WTC11 (cell line): ENCODE measurements at regions not wholly inside any gene's neighbourhood (a gene's known extent, or its start where the extent isn't known, plus 50 kb on each side); places are given as distances from the start of the nearest gene placed in this dataset.

ENCODE experiments used
- ATAC-seq: fragments of 200-7000 bp; cut with Tn5 transposase; 2 replicates; pipeline ENCODE4 v1.10.0; 2021; ENCODE audit warnings: mild to moderate bottlenecking, moderate library complexity
- CTCF ChIA-PET: fragments of 300-600 bp; sonication (Branson Sonifier 250); formaldehyde crosslinking; loops from one replicate; lab custom pipeline; 2021; ENCODE audit warnings: antibody characterized with exemption; lab: Charles Lee
- POLR2A ChIA-PET: fragments of 350-600 bp; sonication (Branson Sonifier 250); formaldehyde crosslinking; loops from one replicate; lab custom pipeline; 2021; ENCODE audit warnings: antibody characterized with exemption; lab: Charles Lee
- DNase-seq: peaks from one replicate; pipeline ENCODE4 v3.0.0; 2021; ENCODE audit warnings: low spot score
- H3K27ac Mint-ChIP-seq: 2 replicates; pipeline ENCODE4 v1.8.0; 2021; ENCODE audit warnings: mixed read lengths
- H3K27me3 Mint-ChIP-seq: 2 replicates; pipeline ENCODE4 v1.8.0; 2021; ENCODE audit warnings: low read depth, mild to moderate bottlenecking, moderate library complexity, mixed read lengths
- H3K36me3 Mint-ChIP-seq: 2 replicates; pipeline ENCODE4 v1.8.0; 2021; ENCODE audit warnings: mixed read lengths
- H3K4me1 Mint-ChIP-seq: 2 replicates; pipeline ENCODE4 v1.8.0; 2022; ENCODE audit warnings: mixed read lengths
- H3K4me3 Mint-ChIP-seq: 2 replicates; pipeline ENCODE4 v1.8.0; 2021; ENCODE audit warnings: mild to moderate bottlenecking, moderate library complexity, mixed read lengths
- H3K9me3 Mint-ChIP-seq: 2 replicates; pipeline ENCODE4 v1.8.0; 2021; ENCODE audit warnings: mixed read lengths
- AFF4 ChIP-seq: sonication (generic); formaldehyde crosslinking; IDR thresholded peaks from 2 replicates; pipeline ENCODE4 v1.8.1; 2023; ENCODE audit warnings: mild to moderate bottlenecking, missing genetic modification reagents, borderline replicate concordance
- ATF1 ChIP-seq: sonication (generic); formaldehyde crosslinking; IDR thresholded peaks from 2 replicates; pipeline ENCODE4 v1.8.1; 2023; ENCODE audit warnings: mild to moderate bottlenecking, moderate library complexity, missing genetic modification reagents
- CREB1 ChIP-seq: sonication (generic); formaldehyde crosslinking; IDR thresholded peaks from 2 replicates; pipeline ENCODE4 v1.8.0; 2023; ENCODE audit warnings: mild to moderate bottlenecking, missing genetic modification reagents
- E2F4 ChIP-seq: sonication (generic); formaldehyde crosslinking; IDR thresholded peaks from 2 replicates; pipeline ENCODE4 v1.8.1; 2022; ENCODE audit warnings: low read depth, mild to moderate bottlenecking, moderate library complexity, missing genetic modification reagents, borderline replicate concordance
- ESRRA ChIP-seq: sonication (generic); formaldehyde crosslinking; IDR thresholded peaks from 2 replicates; pipeline ENCODE4 v1.8.1; 2022; ENCODE audit warnings: mild to moderate bottlenecking, missing genetic modification reagents, borderline replicate concordance
- HMGXB4 ChIP-seq: sonication (generic); formaldehyde crosslinking; IDR thresholded peaks from 2 replicates; pipeline ENCODE4 v1.8.1; 2023; ENCODE audit warnings: mild to moderate bottlenecking, moderate library complexity, missing genetic modification reagents
- KAT7 ChIP-seq: sonication (generic); formaldehyde crosslinking; IDR thresholded peaks from 2 replicates; pipeline ENCODE4 v1.8.1; 2023; ENCODE audit warnings: missing genetic modification reagents, mild to moderate bottlenecking, borderline replicate concordance
- MLX ChIP-seq: sonication (generic); formaldehyde crosslinking; IDR thresholded peaks from 2 replicates; pipeline ENCODE4 v1.8.1; 2023; ENCODE audit warnings: mild to moderate bottlenecking, missing genetic modification reagents, moderate library complexity
- NFATC4 ChIP-seq: fragments of 250-450 bp; sonication (Bioruptor Pico); IDR thresholded peaks from 2 replicates; pipeline ENCODE4 v1.9.0; 2021; ENCODE audit warnings: mild to moderate bottlenecking
- NR1H2 ChIP-seq: sonication (generic); formaldehyde crosslinking; IDR thresholded peaks from 2 replicates; pipeline ENCODE4 v1.9.0; 2021; ENCODE audit warnings: mild to moderate bottlenecking, moderate library complexity, missing genetic modification reagents
- PRRX2 ChIP-seq: fragments of 250-450 bp; sonication (Bioruptor Pico); IDR thresholded peaks from 2 replicates; pipeline ENCODE4 v1.8.0; 2021; ENCODE audit warnings: mild to moderate bottlenecking
- SP1 ChIP-seq: sonication (generic); formaldehyde crosslinking; conservative IDR thresholded peaks from 2 replicates; pipeline ENCODE4 v1.8.1; 2022; ENCODE audit warnings: missing genetic modification reagents
- TCF7 ChIP-seq: sonication (generic); formaldehyde crosslinking; IDR thresholded peaks from 2 replicates; pipeline ENCODE4 v1.8.0; 2022; ENCODE audit warnings: mild to moderate bottlenecking, low read depth, missing genetic modification reagents, moderate library complexity
- ZNF219 ChIP-seq: sonication (generic); formaldehyde crosslinking; IDR thresholded peaks from 2 replicates; pipeline ENCODE4 v1.8.0; 2023; ENCODE audit warnings: missing genetic modification reagents, mild to moderate bottlenecking, borderline replicate concordance
- ZNF416 ChIP-seq: fragments of 250-450 bp; sonication (Bioruptor Pico); IDR thresholded peaks from 2 replicates; pipeline ENCODE4 v1.9.0; 2021; ENCODE audit warnings: mild to moderate bottlenecking, inconsistent platforms
- ZNF423 ChIP-seq: fragments of 250-450 bp; sonication (Bioruptor Pico); IDR thresholded peaks from 2 replicates; pipeline ENCODE4 v2.1.2; 2022; ENCODE audit warnings: mild to moderate bottlenecking, moderate library complexity
- TF ChIP-seq, protein P1 (sequence below): sonication (generic); formaldehyde crosslinking; IDR thresholded peaks from 2 replicates; pipeline ENCODE4 v1.8.0; 2022; ENCODE audit warnings: missing genetic modification reagents
- TF ChIP-seq, protein P2 (sequence below): sonication (generic); formaldehyde crosslinking; conservative IDR thresholded peaks from 2 replicates; pipeline ENCODE4 v1.8.1; 2023; ENCODE audit warnings: mild to moderate bottlenecking, low read depth, missing genetic modification reagents, moderate library complexity
- TF ChIP-seq, protein P3 (sequence below): sonication (generic); formaldehyde crosslinking; IDR thresholded peaks from 2 replicates; pipeline ENCODE4 v1.8.0; 2022; ENCODE audit warnings: mild to moderate bottlenecking, missing genetic modification reagents
- TF ChIP-seq, protein P4 (sequence below): fragments of 250-450 bp; sonication (Bioruptor Pico); IDR thresholded peaks from 2 replicates; pipeline ENCODE4 v1.9.0; 2021; ENCODE audit warnings: moderate library complexity, mild to moderate bottlenecking, inconsistent platforms, borderline replicate concordance

GRCh38 chr3:106327696-106328025 is 458.8 kb upstream of the CBLB start (continued):
- TF ChIP-seq, protein P1, sequence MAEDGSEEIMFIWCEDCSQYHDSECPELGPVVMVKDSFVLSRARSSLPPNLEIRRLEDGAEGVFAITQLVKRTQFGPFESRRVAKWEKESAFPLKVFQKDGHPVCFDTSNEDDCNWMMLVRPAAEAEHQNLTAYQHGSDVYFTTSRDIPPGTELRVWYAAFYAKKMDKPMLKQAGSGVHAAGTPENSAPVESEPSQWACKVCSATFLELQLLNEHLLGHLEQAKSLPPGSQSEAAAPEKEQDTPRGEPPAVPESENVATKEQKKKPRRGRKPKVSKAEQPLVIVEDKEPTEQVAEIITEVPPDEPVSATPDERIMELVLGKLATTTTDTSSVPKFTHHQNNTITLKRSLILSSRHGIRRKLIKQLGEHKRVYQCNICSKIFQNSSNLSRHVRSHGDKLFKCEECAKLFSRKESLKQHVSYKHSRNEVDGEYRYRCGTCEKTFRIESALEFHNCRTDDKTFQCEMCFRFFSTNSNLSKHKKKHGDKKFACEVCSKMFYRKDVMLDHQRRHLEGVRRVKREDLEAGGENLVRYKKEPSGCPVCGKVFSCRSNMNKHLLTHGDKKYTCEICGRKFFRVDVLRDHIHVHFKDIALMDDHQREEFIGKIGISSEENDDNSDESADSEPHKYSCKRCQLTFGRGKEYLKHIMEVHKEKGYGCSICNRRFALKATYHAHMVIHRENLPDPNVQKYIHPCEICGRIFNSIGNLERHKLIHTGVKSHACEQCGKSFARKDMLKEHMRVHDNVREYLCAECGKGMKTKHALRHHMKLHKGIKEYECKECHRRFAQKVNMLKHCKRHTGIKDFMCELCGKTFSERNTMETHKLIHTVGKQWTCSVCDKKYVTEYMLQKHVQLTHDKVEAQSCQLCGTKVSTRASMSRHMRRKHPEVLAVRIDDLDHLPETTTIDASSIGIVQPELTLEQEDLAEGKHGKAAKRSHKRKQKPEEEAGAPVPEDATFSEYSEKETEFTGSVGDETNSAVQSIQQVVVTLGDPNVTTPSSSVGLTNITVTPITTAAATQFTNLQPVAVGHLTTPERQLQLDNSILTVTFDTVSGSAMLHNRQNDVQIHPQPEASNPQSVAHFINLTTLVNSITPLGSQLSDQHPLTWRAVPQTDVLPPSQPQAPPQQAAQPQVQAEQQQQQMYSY (CRISPR knock-in tag) = no peak
- TF ChIP-seq TCF7 (CRISPR knock-in tag) = no peak

DNA sequence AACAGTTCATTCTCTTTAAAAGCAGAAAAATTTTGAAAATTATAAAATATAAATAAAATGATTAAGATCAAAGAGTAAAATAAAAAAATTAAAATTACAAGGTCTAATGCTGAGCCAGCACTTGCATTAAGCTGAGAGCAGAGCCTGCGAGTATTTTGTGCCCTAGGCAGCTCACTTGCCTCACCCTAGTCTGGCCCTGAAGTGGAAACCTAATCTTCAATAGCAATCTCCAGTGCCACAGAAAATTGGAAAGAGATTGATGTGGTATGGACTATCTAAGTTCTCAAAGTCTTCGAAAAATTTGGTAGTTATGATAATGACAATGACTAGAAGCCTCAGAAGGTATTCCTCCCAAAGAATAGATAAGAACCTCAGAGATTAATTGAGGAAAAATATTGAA is 459.4 kb upstream of the CBLB start:
- peaks cover 23% of the 10 kb centered on the region for H3K4me1 Mint-ChIP-seq
- H3K27me3 Mint-ChIP-seq = no peaks in the 10 kb centered on the region
- peaks cover 18% of the 10 kb centered on the region for H3K36me3 Mint-ChIP-seq
- TF ChIP-seq HMGXB4 (CRISPR knock-in tag) = no peak
- TF ChIP-seq SP1 (CRISPR knock-in tag) = no peak
- TF ChIP-seq, protein P2, sequence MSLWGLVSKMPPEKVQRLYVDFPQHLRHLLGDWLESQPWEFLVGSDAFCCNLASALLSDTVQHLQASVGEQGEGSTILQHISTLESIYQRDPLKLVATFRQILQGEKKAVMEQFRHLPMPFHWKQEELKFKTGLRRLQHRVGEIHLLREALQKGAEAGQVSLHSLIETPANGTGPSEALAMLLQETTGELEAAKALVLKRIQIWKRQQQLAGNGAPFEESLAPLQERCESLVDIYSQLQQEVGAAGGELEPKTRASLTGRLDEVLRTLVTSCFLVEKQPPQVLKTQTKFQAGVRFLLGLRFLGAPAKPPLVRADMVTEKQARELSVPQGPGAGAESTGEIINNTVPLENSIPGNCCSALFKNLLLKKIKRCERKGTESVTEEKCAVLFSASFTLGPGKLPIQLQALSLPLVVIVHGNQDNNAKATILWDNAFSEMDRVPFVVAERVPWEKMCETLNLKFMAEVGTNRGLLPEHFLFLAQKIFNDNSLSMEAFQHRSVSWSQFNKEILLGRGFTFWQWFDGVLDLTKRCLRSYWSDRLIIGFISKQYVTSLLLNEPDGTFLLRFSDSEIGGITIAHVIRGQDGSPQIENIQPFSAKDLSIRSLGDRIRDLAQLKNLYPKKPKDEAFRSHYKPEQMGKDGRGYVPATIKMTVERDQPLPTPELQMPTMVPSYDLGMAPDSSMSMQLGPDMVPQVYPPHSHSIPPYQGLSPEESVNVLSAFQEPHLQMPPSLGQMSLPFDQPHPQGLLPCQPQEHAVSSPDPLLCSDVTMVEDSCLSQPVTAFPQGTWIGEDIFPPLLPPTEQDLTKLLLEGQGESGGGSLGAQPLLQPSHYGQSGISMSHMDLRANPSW (CRISPR knock-in tag) = no peak
- no peak for TF ChIP-seq ESRRA
- TF ChIP-seq NFATC4 (CRISPR knock-in tag) = no peak
- TF ChIP-seq ZNF416 (CRISPR knock-in tag) = no peak
- no peak for TF ChIP-seq ATF1
- no peak for TF ChIP-seq CREB1 (CRISPR knock-in tag)
- no peak for TF ChIP-seq ZNF423
- no peak for TF ChIP-seq AFF4 (CRISPR knock-in tag)
- TF ChIP-seq, protein P3, sequence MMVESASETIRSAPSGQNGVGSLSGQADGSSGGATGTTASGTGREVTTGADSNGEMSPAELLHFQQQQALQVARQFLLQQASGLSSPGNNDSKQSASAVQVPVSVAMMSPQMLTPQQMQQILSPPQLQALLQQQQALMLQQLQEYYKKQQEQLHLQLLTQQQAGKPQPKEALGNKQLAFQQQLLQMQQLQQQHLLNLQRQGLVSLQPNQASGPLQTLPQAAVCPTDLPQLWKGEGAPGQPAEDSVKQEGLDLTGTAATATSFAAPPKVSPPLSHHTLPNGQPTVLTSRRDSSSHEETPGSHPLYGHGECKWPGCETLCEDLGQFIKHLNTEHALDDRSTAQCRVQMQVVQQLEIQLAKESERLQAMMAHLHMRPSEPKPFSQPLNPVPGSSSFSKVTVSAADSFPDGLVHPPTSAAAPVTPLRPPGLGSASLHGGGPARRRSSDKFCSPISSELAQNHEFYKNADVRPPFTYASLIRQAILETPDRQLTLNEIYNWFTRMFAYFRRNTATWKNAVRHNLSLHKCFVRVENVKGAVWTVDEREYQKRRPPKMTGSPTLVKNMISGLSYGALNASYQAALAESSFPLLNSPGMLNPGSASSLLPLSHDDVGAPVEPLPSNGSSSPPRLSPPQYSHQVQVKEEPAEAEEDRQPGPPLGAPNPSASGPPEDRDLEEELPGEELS = no peak
- TF ChIP-seq, protein P4, sequence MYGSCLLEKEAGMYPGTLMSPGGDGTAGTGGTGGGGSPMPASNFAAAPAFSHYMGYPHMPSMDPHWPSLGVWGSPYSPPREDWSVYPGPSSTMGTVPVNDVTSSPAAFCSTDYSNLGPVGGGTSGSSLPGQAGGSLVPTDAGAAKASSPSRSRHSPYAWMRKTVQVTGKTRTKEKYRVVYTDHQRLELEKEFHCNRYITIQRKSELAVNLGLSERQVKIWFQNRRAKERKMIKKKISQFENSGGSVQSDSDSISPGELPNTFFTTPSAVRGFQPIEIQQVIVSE = no peak
- no peak for TF ChIP-seq KAT7
- no peak for TF ChIP-seq MLX (CRISPR knock-in tag)
- TF ChIP-seq E2F4 (CRISPR knock-in tag) = no peak
- no peak for TF ChIP-seq ZNF219 (CRISPR knock-in tag)
- no peak for TF ChIP-seq PRRX2 (CRISPR knock-in tag)
- no peak for TF ChIP-seq NR1H2 (CRISPR knock-in tag)
- ATAC-seq (no peak), DNase-seq (no peak)
- ChIA-PET POLR2A (no interaction called here), CTCF (no interaction called here)
- H3K4me3 Mint-ChIP-seq = no peak overlapping the region
- H3K27ac Mint-ChIP-seq = no peak overlapping the region
- peaks cover 19% of the 10 kb centered on the region for H3K9me3 Mint-ChIP-seq
